GM21390 (cell line): ENCODE measurements at regions not wholly inside any gene's neighbourhood (a gene's known extent, or its start where the extent isn't known, plus 50 kb on each side); places are given as distances from the start of the nearest gene placed in this dataset.
A peak's percentile ranks its signal among the peaks of the same experiment; 100 is the strongest.

Source experiments
- ATAC-seq: cut with Tn5 transposase; IDR thresholded peaks from one replicate; pipeline ENCODE4 v1.9.1; 2021; ENCODE audit not compliant: unreplicated experiment

DNA sequence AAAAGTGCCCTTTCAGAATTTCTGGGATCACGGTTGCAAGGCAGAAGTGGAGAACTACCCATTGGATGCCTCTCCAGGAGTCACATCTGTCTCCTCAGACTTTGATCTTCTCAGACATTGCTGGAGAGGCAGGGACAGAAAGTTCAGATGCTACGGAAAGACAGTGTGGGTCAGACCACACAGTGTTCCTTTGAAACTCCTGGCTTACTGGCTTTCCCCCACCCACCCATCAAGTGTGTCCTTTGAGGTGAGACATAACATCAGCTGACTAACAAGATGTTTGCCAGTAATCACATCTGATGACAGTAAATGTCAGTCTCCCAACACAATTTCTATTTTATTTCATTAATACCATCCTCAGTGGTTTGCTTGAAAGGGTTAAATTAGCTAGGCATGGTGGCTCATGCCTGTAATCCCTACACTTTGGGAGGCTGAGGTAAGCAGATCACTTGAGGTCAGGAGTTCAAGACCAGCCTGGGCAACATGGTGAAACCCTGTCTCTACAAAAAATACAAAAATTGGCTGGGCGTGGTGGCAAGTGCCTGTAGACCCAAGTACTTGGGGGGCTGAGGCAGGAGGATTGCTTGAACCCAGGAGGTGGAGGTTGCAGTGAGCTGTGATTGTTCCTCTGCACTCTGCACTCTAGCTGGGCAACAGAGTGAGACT is 67.2 kb upstream of the SNX9 start:
- ATAC-seq: no peak

DNA sequence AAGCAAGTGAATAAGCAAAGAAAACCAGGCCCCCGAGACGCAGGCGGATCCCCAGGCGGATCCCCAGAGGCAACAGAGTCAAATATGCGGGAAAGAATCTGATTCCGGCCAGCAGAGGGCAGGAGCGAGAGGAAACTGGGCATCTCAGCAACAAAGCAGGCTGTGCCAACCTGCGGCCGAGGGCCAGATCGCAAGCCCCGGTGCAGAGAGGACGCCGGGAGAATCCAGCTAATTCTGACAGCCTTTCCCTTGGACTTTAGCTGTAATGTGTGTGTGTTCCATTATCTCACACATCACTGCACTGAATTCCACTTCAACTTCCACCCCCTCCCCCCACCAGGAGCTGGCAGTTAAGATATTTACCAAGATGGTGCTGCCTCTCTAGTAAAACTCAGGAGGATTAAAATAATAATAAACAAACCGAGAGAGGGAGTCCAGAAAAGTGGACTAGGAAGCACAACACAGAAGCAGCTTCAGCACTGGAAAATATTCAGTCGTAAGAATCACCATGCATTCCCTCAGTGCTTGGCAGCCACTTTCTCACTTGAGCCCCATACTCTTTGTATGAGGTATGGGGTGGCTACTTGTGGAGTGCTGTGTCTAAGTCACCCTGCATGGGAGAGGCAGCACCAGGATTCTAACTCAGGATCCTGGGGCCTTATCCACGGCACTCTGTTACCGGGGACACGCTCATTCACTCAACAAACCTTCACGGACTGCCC is 66.2 kb upstream of the SNX9 start:
- ATAC-seq: peak; percentile 38

DNA sequence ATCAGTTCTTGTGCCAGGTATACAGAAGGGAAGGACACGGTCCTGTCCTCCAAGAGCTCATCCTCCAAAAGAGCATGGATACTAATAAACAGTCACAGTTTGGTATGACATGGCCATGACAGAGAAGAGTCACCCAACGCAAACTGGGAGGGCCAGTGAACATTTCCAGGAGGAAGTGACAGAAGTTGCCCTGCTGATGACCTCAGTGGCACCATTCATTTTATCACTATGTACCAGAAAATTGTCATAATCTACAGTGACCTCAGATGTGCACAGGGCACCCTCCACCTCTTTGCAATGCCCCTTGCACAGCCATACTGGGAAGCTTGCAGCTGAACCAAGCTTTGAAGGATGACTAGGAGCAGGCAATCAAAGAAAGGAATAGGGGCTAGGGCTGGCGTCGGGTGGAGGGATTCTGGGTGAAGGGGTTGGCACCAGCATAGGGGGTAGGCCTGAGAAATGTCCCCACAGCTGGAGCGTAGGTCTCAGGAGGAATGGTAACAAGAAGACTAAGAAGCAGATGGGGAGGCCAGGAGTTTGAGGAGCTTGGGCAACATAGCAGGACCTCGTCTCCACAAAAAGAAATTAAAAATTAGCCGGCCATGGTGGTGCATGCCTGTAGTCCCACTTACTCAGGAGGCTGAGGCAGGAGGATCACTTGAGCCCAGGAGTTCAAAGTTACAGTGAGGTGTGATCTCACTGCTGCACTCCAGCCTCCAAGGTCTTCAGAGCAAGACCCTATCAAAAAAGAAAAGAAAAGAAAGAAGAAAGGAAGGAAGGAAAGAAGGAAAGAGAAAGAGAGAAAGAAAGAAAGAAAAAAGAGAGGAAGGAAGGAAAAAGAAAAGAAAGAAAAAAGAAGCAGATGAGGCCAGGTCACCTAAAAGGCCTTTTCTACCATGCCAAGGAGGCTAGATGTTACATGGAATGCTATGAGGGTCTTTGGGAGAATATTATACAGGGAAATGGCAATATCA is 65.3 kb upstream of the SNX9 start:
- ATAC-seq: no peak

GRCh38 chr6:157758516-157759023 is 64.5 kb upstream of the SNX9 start:
- no peak for ATAC-seq

GRCh38 chr6:157759028-157759427 is 64.0 kb upstream of the SNX9 start:
- ATAC-seq: no peak

- ATAC-seq: no peak
Measured at GRCh38 chr6:157760137-157760536, 62.9 kb upstream of the SNX9 start.

DNA sequence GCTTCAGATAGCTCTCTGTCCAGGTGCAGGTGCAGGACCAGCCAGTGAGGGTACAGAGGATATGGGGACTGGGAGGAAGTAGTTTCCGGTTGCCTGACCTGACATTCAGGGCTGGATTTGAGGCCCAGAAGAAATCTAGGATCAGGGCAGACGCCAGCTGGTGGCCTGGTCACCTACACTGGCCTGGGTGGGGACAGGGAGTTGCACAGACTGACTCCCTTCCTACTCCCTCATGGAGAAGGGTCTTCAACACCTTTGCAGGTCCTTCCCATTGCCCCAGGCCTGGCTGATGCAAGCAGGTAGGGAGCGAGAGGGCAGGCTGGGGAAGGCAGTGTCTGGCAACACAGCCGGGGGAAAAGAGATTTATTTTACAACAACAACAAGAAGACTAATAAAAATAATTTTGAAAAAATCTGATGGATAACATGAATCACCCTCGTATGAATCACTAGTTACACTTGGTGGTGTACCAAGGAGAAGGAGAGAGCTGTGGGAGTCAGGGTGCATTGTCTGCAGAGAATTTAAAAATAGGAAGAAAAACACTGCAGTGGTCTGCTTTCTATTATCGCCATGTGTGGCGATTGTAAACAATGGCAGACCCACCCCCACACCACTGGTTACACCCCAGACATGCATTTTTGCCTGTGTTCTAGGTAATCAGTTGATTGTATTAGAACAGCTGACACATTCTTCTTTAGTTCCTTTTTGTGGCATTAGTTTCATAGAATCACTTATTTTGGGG is 62.3 kb upstream of the SNX9 start:
- peak; percentile 5 for ATAC-seq

DNA sequence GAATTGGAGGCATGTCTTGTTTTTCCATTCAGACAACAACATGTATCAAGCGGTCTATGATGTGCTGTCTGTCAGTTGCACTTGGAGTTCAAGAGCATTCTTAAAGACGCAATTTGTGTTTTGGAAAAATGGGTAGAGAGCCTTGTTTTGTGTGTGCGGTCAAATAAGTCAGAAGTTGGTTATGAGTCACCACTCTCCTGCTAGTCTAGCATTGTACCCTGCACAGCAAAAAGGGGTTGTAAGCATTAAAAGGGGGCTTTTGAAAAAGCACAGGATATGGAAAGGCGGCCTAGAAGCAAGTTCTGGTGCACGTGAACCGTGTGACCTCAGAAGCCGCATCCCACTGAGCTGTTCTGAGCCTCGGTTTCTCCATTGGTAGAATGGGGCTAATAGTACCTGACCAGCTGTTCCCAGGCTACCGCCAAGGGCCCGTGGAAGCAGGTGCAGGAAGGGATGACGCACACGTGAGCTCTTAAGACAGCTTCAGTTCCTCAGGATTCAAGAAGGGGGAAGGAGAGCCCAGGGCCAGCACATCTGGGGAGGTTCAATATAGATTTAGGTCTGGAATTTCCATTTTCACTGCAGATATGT is 61.6 kb upstream of the SNX9 start:
- ATAC-seq: peak; percentile 45

DNA sequence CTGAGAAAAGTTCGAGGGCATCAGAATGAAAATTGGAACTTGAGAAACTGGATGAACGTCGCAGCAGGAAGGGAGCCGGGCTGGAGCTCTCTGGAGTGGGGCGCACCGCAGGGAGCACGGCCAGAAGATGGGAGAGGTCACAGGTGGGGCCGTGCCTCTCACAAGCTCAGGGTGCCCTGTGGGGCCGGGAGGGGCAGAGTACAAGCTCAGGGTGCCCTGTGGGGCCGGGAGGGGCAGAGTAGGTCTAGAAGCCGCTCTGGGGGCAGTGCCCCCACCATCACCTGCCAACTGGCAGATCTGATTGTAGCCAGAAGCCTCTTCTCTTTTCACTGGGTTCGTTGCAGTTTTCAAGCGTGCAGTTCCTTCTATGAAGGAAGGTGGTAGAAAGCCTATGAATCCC is 61.1 kb upstream of the SNX9 start:
- no peak for ATAC-seq

- no peak for ATAC-seq
Measured at GRCh38 chr6:157762636-157763035, 60.4 kb upstream of the SNX9 start.

DNA sequence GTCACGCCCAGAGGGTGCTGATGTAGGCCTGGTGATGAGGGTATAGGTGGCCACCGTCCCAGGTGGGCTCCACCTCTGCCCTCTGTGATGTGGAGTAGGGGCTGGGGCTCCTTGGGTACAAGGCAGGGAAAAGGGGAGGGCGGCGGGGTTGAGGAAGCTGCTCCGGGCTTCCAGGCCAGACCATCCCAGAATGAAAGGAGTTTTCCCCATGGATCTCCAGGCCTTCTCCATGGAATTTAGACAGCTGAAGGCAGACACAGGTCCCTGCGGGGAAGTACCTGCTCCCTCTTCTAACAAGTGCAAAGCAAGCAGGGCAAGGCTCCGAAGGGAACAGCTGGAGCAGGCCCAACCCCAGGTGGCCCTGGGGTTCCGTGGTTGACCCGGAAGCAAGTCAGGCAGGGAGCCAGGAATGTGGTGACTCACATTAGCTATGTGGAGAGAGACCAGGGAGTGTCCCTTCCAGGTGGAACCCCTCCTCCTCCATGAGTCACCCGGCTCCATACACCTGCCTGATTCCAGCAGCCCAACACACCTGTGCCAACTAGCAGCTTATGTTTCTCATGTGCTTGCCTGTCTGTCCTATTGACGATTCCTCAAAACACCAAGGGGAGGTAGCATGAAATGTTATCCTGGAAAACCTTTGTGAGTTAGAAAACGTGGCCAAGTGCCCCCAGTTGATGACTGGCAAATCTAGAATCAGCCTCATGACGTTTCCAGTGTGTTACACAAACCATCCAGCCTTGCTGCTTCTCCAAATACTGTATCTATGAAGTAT is 59.7 kb upstream of the SNX9 start:
- ATAC-seq: no peak

DNA sequence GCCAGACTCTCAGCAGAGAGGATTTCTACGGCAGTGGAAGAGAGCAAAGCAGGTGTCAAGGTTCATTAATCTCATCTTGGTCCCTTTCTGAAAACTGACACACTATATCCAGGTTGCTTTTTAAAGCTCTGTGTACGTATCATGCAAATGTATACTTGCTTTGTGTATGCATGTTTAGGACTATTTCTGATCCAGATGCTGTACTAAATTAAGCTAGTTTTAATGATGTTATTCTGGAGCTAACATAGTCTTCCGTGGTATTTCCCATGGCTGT is 59.2 kb upstream of the SNX9 start:
- ATAC-seq: peak; percentile 19

GRCh38 chr6:157764178-157765068 is 58.6 kb upstream of the SNX9 start:
- peak; percentile 52 for ATAC-seq

DNA sequence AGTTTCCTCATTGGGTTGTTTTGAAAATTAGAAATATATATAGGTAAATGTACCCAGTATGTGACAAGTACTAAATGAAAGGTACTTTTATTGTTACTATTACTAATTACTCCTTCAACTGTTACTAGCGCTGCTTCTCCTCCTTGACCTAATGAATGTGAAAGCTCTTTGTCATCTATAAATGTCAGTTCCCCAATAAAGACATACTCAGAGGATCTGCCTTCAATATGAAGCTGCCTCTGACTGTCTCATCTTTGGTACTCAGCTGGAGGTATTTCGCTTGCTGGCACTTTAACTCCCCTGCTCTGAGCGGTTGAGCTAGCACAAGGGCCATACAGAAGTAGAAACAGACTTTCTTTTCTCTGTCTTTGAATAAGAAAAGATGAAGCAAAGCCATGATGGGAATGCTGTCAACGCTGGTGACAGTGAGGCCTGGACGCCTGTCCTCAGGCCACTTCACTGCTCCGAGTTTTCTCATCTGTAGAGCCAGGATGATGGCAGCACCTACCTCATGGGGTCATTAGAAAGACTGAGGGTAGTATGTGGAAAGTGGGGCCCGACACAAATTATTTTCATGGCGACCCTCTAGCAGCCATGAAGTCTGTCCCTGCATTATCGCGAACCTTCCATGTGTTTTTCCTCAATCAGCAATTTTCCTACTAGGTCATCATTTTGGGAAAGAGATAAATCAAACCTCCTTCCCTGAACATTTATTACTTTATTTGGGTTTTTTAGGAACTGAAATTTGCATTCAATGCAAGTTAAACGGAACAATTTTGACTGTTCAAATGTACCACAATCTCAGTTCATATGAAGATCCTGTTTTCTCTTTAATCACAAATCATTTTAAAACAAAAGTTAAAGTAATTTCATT is 55.9 kb upstream of the SNX9 start:
- no peak for ATAC-seq

GRCh38 chr6:157767775-157768156 is 55.3 kb upstream of the SNX9 start:
- no peak for ATAC-seq

- no peak for ATAC-seq
Measured at GRCh38 chr6:157768304-157768703, 54.7 kb upstream of the SNX9 start.

DNA sequence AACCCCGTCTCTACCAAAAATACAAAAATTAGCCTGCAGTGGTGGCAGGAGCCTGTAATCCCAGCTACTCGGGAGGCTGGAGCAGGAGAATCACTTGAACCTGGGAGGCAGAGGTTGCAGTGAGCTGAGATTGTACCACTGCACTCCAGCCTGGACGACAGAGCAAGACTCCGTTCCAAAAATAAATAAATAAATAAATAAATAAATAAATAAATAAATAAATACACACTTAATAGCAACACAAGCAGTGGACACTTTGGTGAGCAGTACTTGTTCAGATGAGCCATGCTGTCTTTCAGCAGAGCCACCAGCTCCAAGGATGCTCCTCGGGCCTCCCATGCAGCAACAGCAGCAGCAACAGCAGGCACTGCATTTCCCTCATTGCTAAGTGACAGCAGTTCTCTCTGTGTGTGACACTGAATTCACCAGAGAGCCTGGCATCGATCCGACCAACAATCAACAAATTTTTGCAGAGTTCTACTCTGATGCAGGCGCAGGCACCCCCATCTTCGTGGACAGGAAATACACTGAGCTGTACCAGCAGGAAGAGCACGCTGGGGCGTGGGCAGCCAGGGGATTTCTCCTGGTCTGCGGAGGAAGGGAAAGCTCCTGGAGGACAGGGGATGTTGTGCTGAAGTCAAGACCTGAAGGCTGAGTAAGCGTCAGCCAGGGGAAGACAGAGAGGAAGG is 54.0 kb upstream of the SNX9 start:
- no peak for ATAC-seq
